Suprapubic skin (tissue), 3 donors: ENCODE measurements at regions not wholly inside any gene's neighbourhood (a gene's known extent, or its start where the extent isn't known, plus 50 kb on each side); places are given as distances from the start of the nearest gene placed in this dataset.

ENCODE experiments used
- EP300 ChIP-seq: sonication (generic); formaldehyde crosslinking; IDR thresholded peaks from one replicate; pipeline ENCODE4 v1.6.1; 2017; ENCODE audit warnings: antibody characterized with exemption
- TF ChIP-seq, protein P1 (sequence below), 2 donors: fragments of 200-600 bp in 1 of 2; fragments of 450-650 bp in 1 of 2; sonication (generic) in 1 of 2; IDR thresholded peaks; one replicate each; pipeline ENCODE4 v1.5.1; 2016 to 2019; ENCODE audit warnings: antibody characterized with exemption in 2 of 2, mild to moderate bottlenecking in 1 of 2, moderate library complexity in 1 of 2

DNA sequence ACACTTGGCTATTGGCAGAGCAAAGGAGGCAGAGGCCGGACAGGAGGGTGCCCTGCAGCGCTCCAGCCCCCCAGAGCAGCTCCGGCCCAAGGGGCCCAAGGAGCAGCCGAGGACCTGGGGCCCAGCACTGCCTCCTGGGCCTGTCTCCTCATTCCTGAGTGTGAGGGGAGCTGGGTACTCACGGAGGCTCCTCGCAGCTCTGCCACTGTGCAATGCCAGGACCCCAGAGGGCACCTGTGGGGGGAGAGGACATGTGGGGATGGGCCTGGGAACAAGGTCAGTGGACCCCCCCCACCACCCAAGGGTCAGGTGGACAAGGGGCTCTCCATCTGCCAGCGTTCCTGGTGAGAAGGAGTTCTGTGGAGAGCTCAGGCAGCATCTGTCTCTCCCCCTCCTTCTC, 192.6 kb upstream of the PPP1R26 start:
- TF ChIP-seq, protein P1, sequence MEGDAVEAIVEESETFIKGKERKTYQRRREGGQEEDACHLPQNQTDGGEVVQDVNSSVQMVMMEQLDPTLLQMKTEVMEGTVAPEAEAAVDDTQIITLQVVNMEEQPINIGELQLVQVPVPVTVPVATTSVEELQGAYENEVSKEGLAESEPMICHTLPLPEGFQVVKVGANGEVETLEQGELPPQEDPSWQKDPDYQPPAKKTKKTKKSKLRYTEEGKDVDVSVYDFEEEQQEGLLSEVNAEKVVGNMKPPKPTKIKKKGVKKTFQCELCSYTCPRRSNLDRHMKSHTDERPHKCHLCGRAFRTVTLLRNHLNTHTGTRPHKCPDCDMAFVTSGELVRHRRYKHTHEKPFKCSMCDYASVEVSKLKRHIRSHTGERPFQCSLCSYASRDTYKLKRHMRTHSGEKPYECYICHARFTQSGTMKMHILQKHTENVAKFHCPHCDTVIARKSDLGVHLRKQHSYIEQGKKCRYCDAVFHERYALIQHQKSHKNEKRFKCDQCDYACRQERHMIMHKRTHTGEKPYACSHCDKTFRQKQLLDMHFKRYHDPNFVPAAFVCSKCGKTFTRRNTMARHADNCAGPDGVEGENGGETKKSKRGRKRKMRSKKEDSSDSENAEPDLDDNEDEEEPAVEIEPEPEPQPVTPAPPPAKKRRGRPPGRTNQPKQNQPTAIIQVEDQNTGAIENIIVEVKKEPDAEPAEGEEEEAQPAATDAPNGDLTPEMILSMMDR (IDR thresholded peaks at IDR 0.05), result no peak
- no peak for TF ChIP-seq EP300
